ENCODE measurements at regions not wholly inside any gene's neighbourhood (a gene's known extent, or its start where the extent isn't known, plus 50 kb on each side); places are given as distances from the start of the nearest gene placed in this dataset.

GRCh38 chr3:78123058-78123457 is 1083.2 kb downstream of the ROBO2 start:
- H3K4me1 ChIP-seq, result no peaks in the 10 kb centered on the region
- TF ChIP-seq, protein P1, sequence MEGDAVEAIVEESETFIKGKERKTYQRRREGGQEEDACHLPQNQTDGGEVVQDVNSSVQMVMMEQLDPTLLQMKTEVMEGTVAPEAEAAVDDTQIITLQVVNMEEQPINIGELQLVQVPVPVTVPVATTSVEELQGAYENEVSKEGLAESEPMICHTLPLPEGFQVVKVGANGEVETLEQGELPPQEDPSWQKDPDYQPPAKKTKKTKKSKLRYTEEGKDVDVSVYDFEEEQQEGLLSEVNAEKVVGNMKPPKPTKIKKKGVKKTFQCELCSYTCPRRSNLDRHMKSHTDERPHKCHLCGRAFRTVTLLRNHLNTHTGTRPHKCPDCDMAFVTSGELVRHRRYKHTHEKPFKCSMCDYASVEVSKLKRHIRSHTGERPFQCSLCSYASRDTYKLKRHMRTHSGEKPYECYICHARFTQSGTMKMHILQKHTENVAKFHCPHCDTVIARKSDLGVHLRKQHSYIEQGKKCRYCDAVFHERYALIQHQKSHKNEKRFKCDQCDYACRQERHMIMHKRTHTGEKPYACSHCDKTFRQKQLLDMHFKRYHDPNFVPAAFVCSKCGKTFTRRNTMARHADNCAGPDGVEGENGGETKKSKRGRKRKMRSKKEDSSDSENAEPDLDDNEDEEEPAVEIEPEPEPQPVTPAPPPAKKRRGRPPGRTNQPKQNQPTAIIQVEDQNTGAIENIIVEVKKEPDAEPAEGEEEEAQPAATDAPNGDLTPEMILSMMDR (IDR thresholded peaks at IDR 0.05), result no peak
- no peak for TF ChIP-seq POLR2AphosphoS5 (IDR thresholded peaks at IDR 0.05; ENCODE audit: insufficient read depth in 1 of 2, low read depth in 1 of 2)
- no peak for TF ChIP-seq POLR2A (IDR thresholded peaks at IDR 0.05)
- no peaks in the 10 kb centered on the region for H3K36me3 ChIP-seq
- H3K9me3 ChIP-seq, result no peaks in the 10 kb centered on the region
- DNase-seq (ENCODE audit: extremely low spot score in 2 of 2), result no peak
- H3K27me3 ChIP-seq, result no peaks in the 10 kb centered on the region
- intact Hi-C loops (cut with DNase I), result no loop called here
- H3K4me3 ChIP-seq, result no peak overlapping the region
- H3K27ac ChIP-seq, result no peak overlapping the region

DNA sequence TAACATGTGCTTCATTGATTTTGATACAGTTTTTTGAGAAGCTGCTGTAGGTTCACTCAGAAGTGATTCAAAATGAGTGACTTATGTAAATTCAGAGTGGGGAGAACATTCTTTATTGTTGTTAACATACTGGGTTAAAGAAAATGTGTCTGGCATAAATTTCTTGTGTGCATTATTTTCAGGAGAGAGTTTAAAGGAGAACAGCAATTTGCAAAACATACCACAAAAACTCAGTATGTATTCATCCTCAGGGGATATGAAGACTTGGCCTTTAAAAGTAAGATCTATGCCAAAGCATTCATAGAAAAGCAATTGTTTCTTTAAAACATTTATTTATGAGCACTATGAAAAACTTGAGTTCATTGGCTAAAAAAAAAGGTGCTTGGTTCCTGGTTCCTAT is 1089.8 kb downstream of the ROBO2 start:
- intact Hi-C loops (cut with DNase I), result no loop called here
- Histone ChIP-seq H3K9me3 (no peaks in the 10 kb centered on the region), H3K27ac (no peak overlapping the region), H3K4me3 (no peak overlapping the region), H3K27me3 (no peaks in the 10 kb centered on the region), H3K4me1 (no peaks in the 10 kb centered on the region), H3K36me3 (no peaks in the 10 kb centered on the region)
- DNase-seq (ENCODE audit: extremely low spot score in 2 of 2), result no peak
- no peak for TF ChIP-seq POLR2AphosphoS5 (IDR thresholded peaks at IDR 0.05; ENCODE audit: insufficient read depth in 1 of 2, low read depth in 1 of 2)
- TF ChIP-seq POLR2A (IDR thresholded peaks at IDR 0.05), result no peak
- TF ChIP-seq, protein P1 (IDR thresholded peaks at IDR 0.05), result no peak

DNA sequence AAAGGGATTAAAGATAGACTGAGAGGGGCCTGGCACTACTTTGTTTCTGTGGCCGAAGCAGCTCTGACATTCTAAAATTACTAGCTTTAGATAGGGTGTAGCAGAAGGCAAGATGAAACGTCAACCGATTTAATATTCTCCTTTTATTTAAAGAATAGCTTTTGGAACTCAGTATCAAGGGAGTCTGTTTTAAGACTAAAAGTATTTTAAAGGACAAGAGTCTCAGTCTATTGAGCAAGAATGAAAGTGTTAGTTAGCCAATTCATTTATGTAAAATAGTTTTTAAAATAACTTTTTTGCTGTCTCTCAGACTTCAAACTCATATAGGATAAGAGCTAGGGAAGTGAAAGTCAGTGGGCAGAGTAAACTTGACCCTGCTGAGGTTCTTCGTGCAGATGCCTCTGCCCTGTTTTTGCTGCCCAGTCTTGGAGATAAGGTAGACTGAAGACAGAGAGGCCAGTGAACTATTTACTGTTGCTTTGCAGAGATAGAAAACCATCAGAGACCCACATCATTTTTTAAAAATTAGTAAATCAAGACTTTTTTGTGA is 1090.9 kb downstream of the ROBO2 start:
- intact Hi-C loops (cut with DNase I), result no loop called here
- H3K4me1 ChIP-seq, result no peaks in the 10 kb centered on the region

GRCh38 chr3:78134496-78134895 is 1094.6 kb downstream of the ROBO2 start:
- Histone ChIP-seq H3K27me3 (no peaks in the 10 kb centered on the region), H3K4me3 (no peak overlapping the region), H3K36me3 (no peaks in the 10 kb centered on the region), H3K4me1 (no peaks in the 10 kb centered on the region), H3K27ac (no peak overlapping the region), H3K9me3 (no peaks in the 10 kb centered on the region)
- TF ChIP-seq, protein P1 (IDR thresholded peaks at IDR 0.05), result no peak
- no peak for TF ChIP-seq POLR2AphosphoS5 (IDR thresholded peaks at IDR 0.05; ENCODE audit: insufficient read depth in 1 of 2, low read depth in 1 of 2)
- no peak for TF ChIP-seq POLR2A (IDR thresholded peaks at IDR 0.05)
- DNase-seq (ENCODE audit: extremely low spot score in 2 of 2), result no peak
- intact Hi-C loops (cut with DNase I), result no loop called here

More for the DNA sequence above, 1090.9 kb downstream of the ROBO2 start:
- no peak for TF ChIP-seq POLR2AphosphoS5 (IDR thresholded peaks at IDR 0.05; ENCODE audit: insufficient read depth in 1 of 2, low read depth in 1 of 2)
- TF ChIP-seq, protein P1 (IDR thresholded peaks at IDR 0.05), result no peak
- TF ChIP-seq POLR2A (IDR thresholded peaks at IDR 0.05), result no peak
- Histone ChIP-seq H3K4me3 (no peak overlapping the region), H3K36me3 (no peaks in the 10 kb centered on the region), H3K27ac (no peak overlapping the region), H3K27me3 (no peaks in the 10 kb centered on the region), H3K9me3 (no peaks in the 10 kb centered on the region)
- DNase-seq (ENCODE audit: extremely low spot score in 2 of 2), result no peak

DNA sequence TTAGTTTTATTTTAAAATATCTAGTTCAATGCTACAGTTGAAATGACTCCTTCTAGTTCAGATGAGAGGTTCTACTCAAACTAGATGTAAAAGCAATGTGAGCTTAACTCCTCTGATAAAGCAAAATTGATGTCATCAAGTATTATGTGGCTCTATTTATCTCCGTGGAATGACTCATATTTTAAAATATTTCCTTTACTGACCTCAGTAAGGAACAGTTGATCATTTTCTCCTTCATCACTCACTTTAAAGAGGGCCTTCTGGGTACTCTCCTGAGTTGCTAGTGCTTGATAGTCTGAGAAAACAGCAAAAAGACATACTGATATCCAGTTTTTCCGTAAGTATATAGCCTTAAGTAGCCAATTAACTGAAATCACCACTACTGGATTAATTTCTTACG is 1099.3 kb downstream of the ROBO2 start:
- Histone ChIP-seq H3K4me1 (no peaks in the 10 kb centered on the region), H3K36me3 (no peaks in the 10 kb centered on the region), H3K27me3 (no peaks in the 10 kb centered on the region), H3K27ac (no peak overlapping the region), H3K4me3 (no peak overlapping the region), H3K9me3 (no peaks in the 10 kb centered on the region)
- intact Hi-C loops (cut with DNase I), result no loop called here
- no peak for DNase-seq (ENCODE audit: extremely low spot score in 2 of 2)
- TF ChIP-seq POLR2AphosphoS5 (IDR thresholded peaks at IDR 0.05; ENCODE audit: insufficient read depth in 1 of 2, low read depth in 1 of 2) (no peak), POLR2A (IDR thresholded peaks at IDR 0.05) (no peak)
- TF ChIP-seq, protein P1 (IDR thresholded peaks at IDR 0.05), result no peak

Data from vagina (tissue), 2 donors.